K562 (cell line): ENCODE measurements at regions not wholly inside any gene's neighbourhood (a gene's known extent, or its start where the extent isn't known, plus 50 kb on each side); places are given as distances from the start of the nearest gene placed in this dataset.

Experiments used
- ATAC-seq: fragments of 200-7000 bp; cut with Tn5 transposase; 3 replicates; pipeline ENCODE4 v1.9.1; 2020; ENCODE audit warnings: moderate library complexity
- BruUV-seq: library from RNA; stranded (reverse); fragments of 400-500 nt; replicated peaks from 2 replicates; lab custom pipeline; 2021; lab: Mats Ljungman, UMichigan
- CTCF ChIA-PET: fragments of 300-600 bp; formaldehyde crosslinking; extraction: SDS; loops from one replicate; lab custom pipeline; 2021; ENCODE audit warnings: low intra/inter-chr PET ratio; lab: Yijun Ruan, JAX
- POLR2A ChIA-PET: fragments of 300-600, 350-650 bp; sonication (Branson Sonifier 250); formaldehyde crosslinking; extraction: SDS; loops from one replicate; lab custom pipeline; 2021; ENCODE audit warnings: antibody characterized with exemption, inconsistent platforms; lab: Yijun Ruan, JAX
- DNase-seq, 4 experiments: peaks; one replicate each; pipeline versions ENCODE4 v3.0.0 to v3.0.0-alpha.2; 2011 to 2018; ENCODE audit warnings: low spot score in 3 of 4, mixed read lengths in 3 of 4; ENCODE audit errors: extremely low read depth in 1 of 4
- FAIRE-seq: peaks from 2 replicates; lab custom pipeline; 2011; peaks lifted over from hg19 to GRCh38; lab: Jason Lieb, UNC
- H2AFZ ChIP-seq: 2 replicates; pipeline ENCODE4 v1.6.0; 2011; ENCODE audit warnings: low read depth, low read length, control low read depth, inconsistent platforms
- H3K27ac ChIP-seq: fragments of 200-600 bp; 3 replicates; pipeline ENCODE4 v1.8.0; 2011; ENCODE audit warnings: low read depth, mild to moderate bottlenecking, control low read depth, inconsistent platforms, low read length, moderate library complexity, mixed read lengths; ENCODE audit errors: extremely low read depth
- H3K27me3 ChIP-seq, 2 experiments: fragments of 300-600 bp in 1 of 2; 2 replicates in 1 of 2; 3 replicates in 1 of 2; pipeline versions ENCODE4 v1.6.0 to v1.8.0; 2011; ENCODE audit warnings: inconsistent platforms in 2 of 2, low read length in 2 of 2, mild to moderate bottlenecking in 1 of 2, mixed read lengths in 1 of 2, moderate library complexity in 1 of 2; ENCODE audit not compliant: control insufficient read depth in 2 of 2, insufficient read depth in 2 of 2
- H3K36me3 ChIP-seq: fragments of 300-600 bp; 3 replicates; pipeline ENCODE4 v1.8.0; 2011; ENCODE audit warnings: mild to moderate bottlenecking, low read length, inconsistent platforms; ENCODE audit not compliant: control insufficient read depth, insufficient read depth
- H3K4me1 ChIP-seq, 2 experiments: fragments of 200-600 bp in 1 of 2; replicated peaks in 1 of 2; 2 replicates in 1 of 2; 3 replicates in 1 of 2; pipeline versions ENCODE4 v1.5.1 to v1.8.0; 2011; ENCODE audit warnings: inconsistent platforms in 2 of 2, low read length in 2 of 2, mild to moderate bottlenecking in 1 of 2, mixed read lengths in 1 of 2, moderate library complexity in 1 of 2; ENCODE audit not compliant: control insufficient read depth in 2 of 2, insufficient read depth in 2 of 2
- H3K4me2 ChIP-seq: 2 replicates; pipeline ENCODE4 v1.6.1; 2011; ENCODE audit warnings: low read length, control low read depth, inconsistent platforms, mixed read lengths; ENCODE audit not compliant: insufficient read depth
- H3K4me3 ChIP-seq: fragments of 200-600 bp; sonication (generic), shearing (Covaris generic); 2 replicates; pipeline ENCODE4 v1.5.1; 2016; ENCODE audit warnings: control low read depth, inconsistent platforms
- H3K79me2 ChIP-seq: fragments of 200-600 bp; 3 replicates; pipeline ENCODE4 v1.8.0; 2011; ENCODE audit warnings: low read length, inconsistent platforms; ENCODE audit not compliant: control insufficient read depth, insufficient read depth
- H3K9ac ChIP-seq, 2 experiments: 2 replicates each; pipeline versions ENCODE4 v1.6.0 to v1.6.1; 2011; ENCODE audit warnings: low read depth in 2 of 2, low read length in 2 of 2, control low read depth in 1 of 2, inconsistent platforms in 1 of 2, mild to moderate bottlenecking in 1 of 2, mixed read lengths in 1 of 2; ENCODE audit not compliant: insufficient read depth in 1 of 2
- H3K9me1 ChIP-seq: one replicate; pipeline ENCODE4 v1.6.0; 2011; ENCODE audit warnings: inconsistent platforms, mild to moderate bottlenecking, low read length, moderate library complexity; ENCODE audit not compliant: control insufficient read depth, insufficient read depth
- H3K9me3 ChIP-seq: replicated peaks from 2 replicates; pipeline ENCODE4 v1.5.1; 2011; ENCODE audit warnings: low read depth, low read length, inconsistent platforms; ENCODE audit not compliant: control insufficient read depth, insufficient read depth
- H4K20me1 ChIP-seq: replicated peaks from 2 replicates; pipeline ENCODE4 v1.6.1; 2011; ENCODE audit warnings: low read length, inconsistent platforms, mixed read lengths; ENCODE audit not compliant: control insufficient read depth, insufficient read depth
- DACH1 ChIP-seq: fragments of 450-650 bp; IDR thresholded peaks from 2 replicates; pipeline ENCODE4 v1.6.1; 2018; ENCODE audit not compliant: partially characterized antibody
- FOXM1 ChIP-seq, 2 experiments: fragments of 450-650 bp in 1 of 2; sonication (generic) in 1 of 2; formaldehyde crosslinking in 1 of 2; IDR thresholded peaks; 2 replicates each; pipeline versions ENCODE4 v1.6.1 to v1.9.0; 2017 to 2022; ENCODE audit warnings: low read depth in 2 of 2, mild to moderate bottlenecking in 2 of 2, missing genetic modification reagents in 1 of 2, moderate library complexity in 1 of 2
- HNRNPUL1 ChIP-seq: fragments of 200-400 bp; formaldehyde crosslinking; IDR thresholded peaks from 2 replicates; pipeline ENCODE4 v1.6.1; 2017; ENCODE audit warnings: low read length
- POLR2A ChIP-seq: fragments of 450-650 bp; conservative IDR thresholded peaks from 2 replicates; pipeline ENCODE4 v1.6.1; 2016
- RFX1 ChIP-seq: fragments of 450-650 bp; IDR thresholded peaks from 2 replicates; pipeline ENCODE4 v1.6.1; 2016; ENCODE audit warnings: mild to moderate bottlenecking, moderate library complexity
- RUNX1 ChIP-seq: sonication (generic); IDR thresholded peaks from 2 replicates; pipeline ENCODE4 v1.6.1; 2016; ENCODE audit warnings: antibody characterized with exemption, low read depth
- SNRNP70 ChIP-seq: fragments of 200-400 bp; formaldehyde crosslinking; optimal IDR thresholded peaks from 2 replicates; pipeline ENCODE3; 2017; ENCODE audit warnings: low read depth, low read length
- STAT6 ChIP-seq: sonication (generic); formaldehyde crosslinking; IDR thresholded peaks from 2 replicates; pipeline ENCODE4 v1.8.1; 2023; ENCODE audit warnings: mild to moderate bottlenecking, missing genetic modification reagents
- ZNF780A ChIP-seq: fragments of 250-450 bp; sonication (Bioruptor Pico); IDR thresholded peaks from 2 replicates; pipeline ENCODE4 v1.5.0; 2021; ENCODE audit warnings: mild to moderate bottlenecking
- ZNF785 ChIP-seq: fragments of 250-450 bp; sonication (Bioruptor Pico); IDR thresholded peaks from 2 replicates; pipeline ENCODE4 v1.4.0; 2020; ENCODE audit warnings: mild to moderate bottlenecking
- WGBS: fragments of 100-300 bp; shearing (Covaris generic); methylation state at CpG from one replicate; pipeline ENCODE4 v1.1.6; 2016; ENCODE audit warnings: low coverage, mixed read lengths; ENCODE audit not compliant: insufficient coverage; ENCODE audit errors: missing lambda C conversion rate; 5-methylcytosine and 5-hydroxymethylcytosine counted together
- in situ Hi-C: fragments of 300-500 bp; cut with MboI; formaldehyde crosslinking; loops from 4 replicates; pipeline ENCODE4 v1.15.0; 2018; ENCODE audit warnings: inconsistent platforms, mixed read lengths
- intact Hi-C: fragments of 100-400 bp; cut with micrococcal nuclease; formaldehyde crosslinking; loops from 2 replicates; pipeline ENCODE4 v1.14.2; 2022
- TF ChIP-seq, protein P1 (sequence below): fragments of 250-450 bp; sonication (Bioruptor Pico); IDR thresholded peaks from 2 replicates; pipeline ENCODE4 v1.5.0; 2020; ENCODE audit warnings: mild to moderate bottlenecking

GRCh38 chr16:86157616-86158247 lies 258.8 kb downstream of the IRF8 start:
- Histone ChIP-seq H3K9me3 (no peaks in the 10 kb centered on the region), H3K4me1 (no peaks in the 10 kb centered on the region), H3K27me3 (peaks cover 5 to 11% of the 10 kb centered on the region in 2 experiments; a peak in 4 of 5 replicates), H4K20me1 (no peaks in the 10 kb centered on the region), H3K9me1 (no peaks in the 10 kb centered on the region), H2AFZ (no peak overlapping the region), H3K79me2 (no peaks in the 10 kb centered on the region), H3K4me2 (no peak overlapping the region), H3K4me3 (no peak overlapping the region)
- POLR2A ChIA-PET: no interaction called here
- intact Hi-C loops: no loop called here
- CTCF ChIA-PET: no interaction called here
- DNase-seq: no peak
- 3% methylated on average over 6 of the region's 6 CpGs for WGBS
- no peak for FAIRE-seq
- in situ Hi-C loops: no loop called here
- ATAC-seq: no peak
- no TSS peak for BruUV-seq
- TF ChIP-seq, protein P1, sequence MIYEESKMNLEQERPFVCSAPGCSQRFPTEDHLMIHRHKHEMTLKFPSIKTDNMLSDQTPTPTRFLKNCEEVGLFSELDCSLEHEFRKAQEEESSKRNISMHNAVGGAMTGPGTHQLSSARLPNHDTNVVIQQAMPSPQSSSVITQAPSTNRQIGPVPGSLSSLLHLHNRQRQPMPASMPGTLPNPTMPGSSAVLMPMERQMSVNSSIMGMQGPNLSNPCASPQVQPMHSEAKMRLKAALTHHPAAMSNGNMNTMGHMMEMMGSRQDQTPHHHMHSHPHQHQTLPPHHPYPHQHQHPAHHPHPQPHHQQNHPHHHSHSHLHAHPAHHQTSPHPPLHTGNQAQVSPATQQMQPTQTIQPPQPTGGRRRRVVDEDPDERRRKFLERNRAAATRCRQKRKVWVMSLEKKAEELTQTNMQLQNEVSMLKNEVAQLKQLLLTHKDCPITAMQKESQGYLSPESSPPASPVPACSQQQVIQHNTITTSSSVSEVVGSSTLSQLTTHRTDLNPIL (CRISPR knock-in tag): no peak
- TF ChIP-seq ZNF780A (CRISPR knock-in tag) (no peak), RUNX1 (no peak), FOXM1 (IDR thresholded peaks at IDR 0.05; ENCODE audit: low read depth) (no peak), FOXM1 (CRISPR knock-in tag; IDR thresholded peaks at IDR 0.05; ENCODE audit: low read depth) (no peak), RFX1 (no peak), POLR2A (no peak), DACH1 (no peak), ZNF785 (CRISPR knock-in tag) (no peak), STAT6 (CRISPR knock-in tag) (no peak), HNRNPUL1 (no peak), SNRNP70 (no peak)
- TF ChIP-seq, all 486 proteins: peak for 0
- Histone ChIP-seq H3K36me3 (no peaks in the 10 kb centered on the region), H3K27ac (no peak overlapping the region), H3K9ac (no peak overlapping the region)
